ENCODE measurements at regions not wholly inside any gene's neighbourhood (a gene's known extent, or its start where the extent isn't known, plus 50 kb on each side); places are given as distances from the start of the nearest gene placed in this dataset.

DNA sequence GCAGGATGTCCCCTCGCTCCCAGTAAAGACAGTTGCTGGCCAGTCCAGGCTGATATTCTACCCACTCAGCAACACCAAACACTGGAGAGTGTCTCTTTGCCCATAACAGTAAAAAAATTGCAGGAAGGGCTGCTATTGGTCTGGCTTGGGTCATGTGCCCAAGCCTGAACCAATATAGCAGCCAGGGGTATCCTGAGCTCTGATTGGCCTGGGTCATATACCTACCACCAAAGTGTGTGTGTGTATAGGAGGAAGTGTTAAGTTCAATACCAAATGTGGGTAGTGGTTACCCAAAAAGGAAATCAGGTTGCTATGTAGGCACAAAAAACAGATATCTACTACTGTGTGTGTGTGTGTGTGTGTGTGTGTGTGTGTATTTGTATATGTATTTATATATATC lies 373.2 kb downstream of the BCOR start:
- no peaks in the 10 kb centered on the region for H3K79me2 ChIP-seq (ENCODE audit: insufficient read depth, low read length)
- no peak overlapping the region for H3K4me2 ChIP-seq (ENCODE audit: low read length)
- no peak overlapping the region for H2AFZ ChIP-seq (ENCODE audit: low read depth, low read length, poor library complexity, severe bottlenecking)
- H3K4me3 ChIP-seq (replicated peaks in 1 of 2; ENCODE audit: low read depth in 1 of 2, low read length in 2 of 2), result no peak overlapping the region
- no peaks in the 10 kb centered on the region for H3K4me1 ChIP-seq (ENCODE audit: control insufficient read depth in 1 of 2, insufficient read depth in 2 of 2, low read length in 2 of 2)
- no peaks in the 10 kb centered on the region for H3K36me3 ChIP-seq (ENCODE audit: control insufficient read depth in 1 of 2, insufficient read depth in 2 of 2, low read length in 2 of 2)
- no peaks in the 10 kb centered on the region for H3K9me2 ChIP-seq (ENCODE audit: insufficient read depth)
- POLR2A ChIA-PET, result no interaction called here
- no peaks in the 10 kb centered on the region for H3K27me3 ChIP-seq (ENCODE audit: insufficient read depth, low read length)
- TF ChIP-seq CBX3 (IDR thresholded peaks at IDR 0.05; ENCODE audit: low read depth) (no peak), ZNF274 (IDR thresholded peaks at IDR 0.05; ENCODE audit: low read depth, low read length) (no peak), CTCF (IDR thresholded peaks at IDR 0.05 in 2 of 3, conservative IDR thresholded peaks at IDR 0.05 in 1 of 3; ENCODE audit: borderline replicate concordance in 1 of 3, insufficient read depth in 1 of 3, low read depth in 2 of 3, low read length in 2 of 3) (no peak), POLR2A (IDR thresholded peaks at IDR 0.05; ENCODE audit: borderline replicate concordance, extremely low read depth, insufficient read depth, insufficient read length) (no peak), SIN3A (IDR thresholded peaks at IDR 0.05; ENCODE audit: low read depth) (no peak), RAD21 (IDR thresholded peaks at IDR 0.05; ENCODE audit: low read depth) (no peak), EZH2 (IDR thresholded peaks at IDR 0.05) (no peak), YY1 (IDR thresholded peaks at IDR 0.05; ENCODE audit: extremely low read depth, insufficient replicate concordance, low read depth, low read length) (no peak), FOSL1 (IDR thresholded peaks at IDR 0.05; ENCODE audit: low read depth) (no peak), CEBPB (IDR thresholded peaks at IDR 0.05; ENCODE audit: low read depth) (no peak), SRF (IDR thresholded peaks at IDR 0.05; ENCODE audit: low read depth) (no peak), POLR2AphosphoS5 (IDR thresholded peaks at IDR 0.05; ENCODE audit: low read depth, low read length) (no peak), ELF1 (IDR thresholded peaks at IDR 0.05; ENCODE audit: borderline replicate concordance, low read depth) (no peak), ZFX (IDR thresholded peaks at IDR 0.05) (no peak), JUND (IDR thresholded peaks at IDR 0.05) (no peak), EGR1 (IDR thresholded peaks at IDR 0.05; ENCODE audit: low read depth) (no peak), SP1 (IDR thresholded peaks at IDR 0.05; ENCODE audit: low read depth) (no peak), EZH2phosphoT487 (IDR thresholded peaks at IDR 0.05; ENCODE audit: borderline replicate concordance) (no peak), ZBTB33 (IDR thresholded peaks at IDR 0.05; ENCODE audit: extremely low read depth, insufficient replicate concordance, low read length) (no peak)
- TF ChIP-seq, protein P1, sequence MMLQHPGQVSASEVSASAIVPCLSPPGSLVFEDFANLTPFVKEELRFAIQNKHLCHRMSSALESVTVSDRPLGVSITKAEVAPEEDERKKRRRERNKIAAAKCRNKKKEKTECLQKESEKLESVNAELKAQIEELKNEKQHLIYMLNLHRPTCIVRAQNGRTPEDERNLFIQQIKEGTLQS (IDR thresholded peaks at IDR 0.05), result no peak
- DNase-seq (ENCODE audit: low read depth, low spot score) (no peak), ATAC-seq (peak; percentile 54; the same call in 1 of the 2 replicates)
- H4K20me1 ChIP-seq (ENCODE audit: insufficient read depth), result no peaks in the 10 kb centered on the region
- BruUV-seq (replicated peaks), result no TSS peak
- no peak overlapping the region for H3K27ac ChIP-seq (ENCODE audit: low read depth, low read length)
- H3K9me3 ChIP-seq (ENCODE audit: control insufficient read depth in 1 of 2, insufficient read depth in 1 of 2, low read depth in 1 of 2, low read length in 2 of 2), result no peaks in the 10 kb centered on the region
- RAD21 ChIA-PET (ENCODE audit: low non-redundant PET in 1 of 2, low total read pairs in 2 of 2, uncharacterized antibody in 2 of 2, unreplicated experiment in 2 of 2), result no interaction called here
- CTCF ChIA-PET, result no interaction called here
- intact Hi-C loops (cut with micrococcal nuclease), result no loop called here
- H3K9ac ChIP-seq (ENCODE audit: low read length), result no peak overlapping the region

Measured in HCT116 (cell line).